GM03348 (cell line): ENCODE measurements at regions not wholly inside any gene's neighbourhood (a gene's known extent, or its start where the extent isn't known, plus 50 kb on each side); places are given as distances from the start of the nearest gene placed in this dataset.

ENCODE experiments used
- DNase-seq: peaks from one replicate; pipeline ENCODE4 v3.0.0; 2012; ENCODE audit warnings: low spot score

DNA sequence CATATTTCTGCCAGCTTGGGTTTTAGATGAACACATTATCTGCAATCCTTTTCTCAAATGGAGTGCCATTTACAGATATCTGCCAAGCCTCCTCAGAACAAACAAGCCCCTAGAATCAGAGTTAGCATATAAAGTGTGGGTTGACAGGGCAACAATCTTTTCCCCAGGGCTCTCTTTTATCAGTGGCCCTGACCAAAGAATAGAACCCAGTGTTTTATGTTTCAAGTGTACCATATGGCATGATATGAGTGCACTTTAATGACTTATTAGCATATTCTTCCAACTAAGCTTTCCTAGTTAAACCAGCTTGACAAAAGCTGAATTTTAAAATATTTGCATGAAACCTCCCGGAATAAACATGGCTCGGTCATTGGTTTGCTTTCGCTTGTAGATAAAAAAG is 57.3 kb downstream of the EVX1 start:
- no peak for DNase-seq

- no peak for DNase-seq
Measured at GRCh38 chr7:27300421-27300820, 57.8 kb downstream of the EVX1 start.

- DNase-seq: no peak
Measured at GRCh38 chr7:27302590-27302989, 60.0 kb downstream of the EVX1 start.

- DNase-seq: peak; percentile 14
Measured at GRCh38 chr7:27303026-27303425, 60.4 kb downstream of the EVX1 start.

GRCh38 chr7:27305854-27306253 is 63.3 kb downstream of the EVX1 start:
- DNase-seq: no peak

DNA sequence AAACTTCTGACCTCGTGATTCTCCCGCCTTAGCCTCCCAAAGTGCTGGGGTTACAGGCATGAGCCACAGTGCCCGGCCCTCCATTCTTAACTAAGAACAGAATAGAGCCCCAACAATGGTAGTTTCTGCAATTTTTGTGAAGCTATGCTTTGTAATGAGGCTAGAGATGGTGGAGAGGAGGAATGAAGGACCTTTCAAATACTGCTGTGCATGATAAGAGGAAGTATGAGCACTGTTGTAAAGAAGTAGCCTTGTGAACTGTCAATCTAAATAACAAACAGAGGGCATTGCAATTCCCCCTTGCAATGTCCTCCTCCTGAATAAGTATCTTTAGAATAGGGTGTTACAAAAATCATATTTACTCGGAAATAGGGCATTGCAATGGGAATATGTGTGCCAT is 70.2 kb downstream of the EVX1 start:
- no peak for DNase-seq

GRCh38 chr7:27314111-27314510 is 71.5 kb downstream of the EVX1 start:
- no peak for DNase-seq

DNA sequence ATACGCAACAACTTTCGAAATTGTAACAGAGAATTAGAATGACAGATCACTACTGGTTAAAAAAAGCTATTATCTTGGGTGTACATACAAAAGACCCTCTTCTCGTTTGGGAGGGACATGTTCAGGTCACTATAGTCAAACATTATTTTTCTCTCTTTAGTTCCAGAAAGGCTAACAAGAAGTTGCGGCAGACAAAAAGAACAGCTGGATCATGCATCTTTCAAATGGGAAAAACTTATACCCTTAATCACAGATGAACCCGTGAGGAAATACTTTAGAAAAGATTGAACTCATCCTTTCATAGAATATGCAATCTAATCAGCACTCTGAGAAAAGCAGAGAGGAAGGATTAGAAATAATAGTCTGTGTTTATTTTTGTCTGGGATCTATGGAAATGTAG is 72.5 kb downstream of the EVX1 start:
- DNase-seq: no peak

DNA sequence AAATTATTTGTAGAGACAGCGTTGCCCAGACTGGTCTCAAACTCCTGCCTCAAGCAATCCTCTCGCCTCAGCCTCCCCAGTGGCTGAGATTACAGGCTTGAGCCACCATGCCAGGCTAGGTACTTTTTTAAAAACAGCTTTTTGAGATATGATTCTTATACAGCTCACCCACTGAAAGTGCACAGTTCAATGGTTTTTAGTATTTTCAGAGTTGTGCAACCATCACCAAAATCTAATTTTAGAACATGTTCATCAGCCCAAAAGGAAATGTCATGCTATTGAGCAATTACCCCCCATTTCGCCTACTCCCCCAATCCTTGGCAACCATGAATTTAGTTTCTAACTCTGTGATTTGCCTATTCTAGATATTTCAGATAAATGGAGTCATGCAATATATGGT is 73.7 kb downstream of the EVX1 start:
- DNase-seq: peak; percentile 5

DNA sequence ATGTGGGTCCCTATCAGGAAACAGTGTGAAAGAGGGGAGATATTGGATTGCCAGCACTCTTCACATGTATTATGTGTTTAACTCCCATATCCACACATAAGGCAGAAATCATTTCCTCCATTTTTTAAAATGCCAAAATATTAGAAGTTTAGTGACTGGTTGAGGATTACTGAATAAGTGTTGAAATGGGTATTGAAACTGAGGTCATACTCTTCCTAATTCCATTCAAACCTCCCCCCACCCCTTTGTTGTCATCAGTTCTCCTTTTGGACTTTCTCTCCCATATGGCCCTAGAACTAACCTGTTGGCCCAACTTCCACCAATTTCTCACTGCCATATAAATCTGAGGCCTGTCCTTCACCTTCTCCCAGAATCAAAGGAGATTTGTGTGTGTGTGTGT is 81.6 kb downstream of the EVX1 start:
- no peak for DNase-seq

GRCh38 chr7:27329909-27330308 is 87.3 kb downstream of the EVX1 start:
- peak; percentile 8 for DNase-seq

- DNase-seq: no peak
Measured at GRCh38 chr7:27339478-27339877, 96.9 kb downstream of the EVX1 start.

DNA sequence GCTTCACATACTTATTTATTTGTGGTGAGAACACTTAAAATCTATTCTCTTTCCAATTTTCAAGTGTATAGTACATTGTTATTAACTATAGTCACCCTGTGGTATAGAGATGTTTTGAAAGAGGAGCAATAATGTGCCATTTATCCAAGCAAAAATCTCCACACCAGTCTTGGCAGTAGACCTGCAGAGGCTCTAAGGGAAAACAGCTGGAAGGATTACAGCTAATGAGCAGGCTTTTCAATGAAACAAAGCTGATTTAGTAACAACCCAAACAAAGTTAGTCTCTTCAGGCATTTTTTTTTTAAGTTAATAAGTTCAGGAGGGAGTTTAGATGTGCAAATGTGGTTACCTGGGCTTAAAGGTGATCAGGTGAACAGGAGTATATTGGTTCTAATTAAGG is 101.9 kb downstream of the EVX1 start:
- DNase-seq: no peak

DNA sequence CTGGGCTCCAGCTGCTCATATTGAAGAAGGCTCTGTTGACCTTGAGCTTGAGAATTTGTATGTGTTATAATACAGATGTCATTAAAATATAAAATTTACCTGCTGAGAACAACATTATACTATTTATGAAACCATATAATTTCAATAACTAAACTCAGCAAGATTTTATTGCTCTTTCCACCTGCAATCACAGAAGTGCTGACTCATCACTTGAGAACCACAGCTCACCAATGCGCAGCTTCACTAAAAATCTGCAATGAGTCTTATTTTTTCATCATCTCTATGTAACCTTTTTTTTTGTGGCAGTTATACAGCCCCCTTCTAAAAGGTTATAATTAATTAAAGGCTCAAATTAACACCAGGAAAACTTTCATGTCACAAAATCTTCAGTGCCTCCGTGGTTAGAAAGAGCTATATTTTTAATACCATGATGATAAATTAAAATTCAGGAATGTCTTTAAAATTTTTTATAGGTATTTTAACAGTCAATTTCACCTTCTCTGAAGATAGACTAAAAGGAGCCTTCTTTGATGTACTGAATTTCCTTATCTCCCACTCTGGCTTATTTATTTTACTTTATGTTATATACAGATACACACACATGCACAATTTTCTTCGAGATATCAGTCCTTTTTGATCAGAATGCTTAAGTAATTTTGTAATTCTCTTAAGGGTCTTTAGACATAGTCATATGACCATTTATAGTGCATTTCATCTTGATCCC is 102.7 kb downstream of the EVX1 start:
- no peak for DNase-seq

DNA sequence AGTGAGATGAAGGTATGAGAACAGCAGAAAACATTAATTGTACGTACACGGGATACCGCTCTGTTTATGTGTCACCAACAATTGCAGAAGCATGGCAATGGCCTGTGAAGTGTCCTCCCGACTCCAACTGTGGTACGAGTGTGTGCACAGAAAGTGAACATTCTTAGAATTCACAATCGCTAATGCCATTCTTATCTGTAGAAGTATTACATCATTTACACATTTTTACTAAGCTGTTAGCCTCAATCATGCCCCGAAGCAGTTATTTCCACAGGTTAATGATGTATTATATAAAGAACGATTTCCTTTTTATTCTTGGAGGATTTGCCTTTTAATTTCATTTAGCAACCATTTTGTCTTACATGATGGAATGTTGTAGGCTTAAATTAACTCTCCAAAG is 103.4 kb downstream of the EVX1 start:
- no peak for DNase-seq

DNA sequence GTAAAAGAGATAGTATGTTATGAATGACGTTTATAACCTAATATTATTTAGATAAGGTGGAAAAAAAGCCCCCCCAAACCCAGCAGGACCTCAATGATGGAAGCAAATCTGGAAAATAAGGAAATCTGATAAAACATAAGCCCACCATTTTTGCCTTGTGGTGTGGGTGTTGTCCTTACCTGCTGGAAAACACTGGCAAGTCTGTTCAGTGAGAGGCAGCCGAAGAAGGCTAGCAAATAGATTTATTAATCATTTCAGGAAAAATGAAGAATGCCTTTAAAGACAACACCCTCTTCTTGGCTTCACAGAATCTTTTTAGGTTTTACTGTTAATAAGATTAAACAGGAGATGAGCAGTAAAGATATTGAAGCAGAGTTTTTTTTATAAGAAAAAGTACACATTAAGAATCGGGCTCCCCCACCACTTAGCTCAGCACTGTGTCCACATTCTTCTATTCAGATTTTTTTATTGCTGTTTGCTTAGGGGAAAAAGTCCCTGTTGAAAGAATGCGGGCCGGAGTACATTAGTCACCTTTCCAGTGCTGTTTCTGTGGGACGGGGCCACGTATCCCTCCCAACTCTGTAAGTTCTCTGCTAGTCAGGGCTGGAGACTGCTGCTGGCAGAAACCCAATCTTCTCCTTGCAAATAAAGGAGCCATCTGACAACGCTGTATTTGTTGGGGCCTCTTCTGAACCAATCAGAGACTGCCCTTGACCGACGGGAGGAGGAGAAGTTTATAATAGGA is 104.1 kb downstream of the EVX1 start:
- peak; percentile 17 for DNase-seq

- no peak for DNase-seq
Measured at GRCh38 chr7:27347276-27347640, 104.7 kb downstream of the EVX1 start.

DNA sequence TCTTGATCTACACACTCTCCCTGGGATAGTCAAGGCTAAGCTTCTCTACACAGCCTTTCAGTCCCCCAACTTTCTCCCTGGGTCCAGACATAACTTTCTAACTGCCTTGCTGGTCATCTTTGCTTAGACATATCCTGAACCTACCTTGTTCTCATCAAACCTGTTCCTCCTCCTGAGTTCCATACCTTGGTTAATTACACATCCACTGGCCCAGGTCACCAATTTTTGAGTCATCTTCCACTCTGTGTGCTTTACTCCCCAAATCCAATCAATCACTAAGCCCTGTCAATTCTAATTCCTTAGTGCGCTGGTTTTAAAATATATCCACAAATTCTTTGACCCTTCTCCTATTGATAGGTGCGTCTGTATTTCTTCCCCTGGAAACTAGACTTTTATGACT is 107.0 kb downstream of the EVX1 start:
- no peak for DNase-seq

DNA sequence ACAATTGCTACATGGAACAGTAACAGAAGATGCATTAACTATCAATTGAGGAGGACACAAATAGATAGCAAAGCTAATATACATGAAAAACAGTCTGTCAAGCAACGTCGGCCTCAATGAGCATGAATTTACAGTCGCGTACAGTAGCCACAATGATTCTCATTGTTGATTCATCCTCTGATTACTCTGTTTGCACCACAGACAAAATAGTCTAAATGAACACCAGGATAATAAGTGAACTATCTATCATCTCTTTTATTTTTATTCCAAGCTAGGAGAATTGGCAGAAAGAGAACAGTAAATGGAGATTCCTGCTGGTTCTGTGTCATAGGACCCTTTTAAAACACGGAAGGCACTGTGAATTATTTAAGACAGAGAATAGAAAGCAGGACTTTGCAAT is 108.5 kb downstream of the EVX1 start:
- no peak for DNase-seq

GRCh38 chr7:27351786-27352185 is 109.2 kb downstream of the EVX1 start:
- DNase-seq: no peak

GRCh38 chr7:27359181-27360125 is 116.9 kb downstream of the EVX1 start:
- DNase-seq: no peak

- no peak for DNase-seq
Measured at GRCh38 chr7:27361522-27361921, 118.9 kb downstream of the EVX1 start.

DNA sequence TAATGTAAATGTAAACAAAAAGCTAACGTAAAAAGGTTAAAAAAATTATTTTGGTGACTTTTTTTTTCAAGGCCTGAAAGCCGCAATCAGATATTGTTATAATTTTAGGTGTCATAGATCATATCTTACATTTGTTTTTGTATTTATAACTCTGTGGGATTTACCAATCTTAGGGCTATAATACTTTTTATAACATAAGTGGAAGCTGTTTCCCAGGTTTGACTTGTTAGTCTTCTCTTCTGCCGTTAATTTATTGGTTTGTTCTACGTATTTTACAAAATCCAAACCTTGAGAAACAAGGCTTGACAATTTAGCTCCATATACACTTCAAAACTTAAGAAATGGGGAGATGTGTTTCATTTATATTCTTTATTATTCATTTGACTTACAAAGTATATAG is 119.4 kb downstream of the EVX1 start:
- no peak for DNase-seq
